ENCODE measurements at regions not wholly inside any gene's neighbourhood (a gene's known extent, or its start where the extent isn't known, plus 50 kb on each side); places are given as distances from the start of the nearest gene placed in this dataset.

DNA sequence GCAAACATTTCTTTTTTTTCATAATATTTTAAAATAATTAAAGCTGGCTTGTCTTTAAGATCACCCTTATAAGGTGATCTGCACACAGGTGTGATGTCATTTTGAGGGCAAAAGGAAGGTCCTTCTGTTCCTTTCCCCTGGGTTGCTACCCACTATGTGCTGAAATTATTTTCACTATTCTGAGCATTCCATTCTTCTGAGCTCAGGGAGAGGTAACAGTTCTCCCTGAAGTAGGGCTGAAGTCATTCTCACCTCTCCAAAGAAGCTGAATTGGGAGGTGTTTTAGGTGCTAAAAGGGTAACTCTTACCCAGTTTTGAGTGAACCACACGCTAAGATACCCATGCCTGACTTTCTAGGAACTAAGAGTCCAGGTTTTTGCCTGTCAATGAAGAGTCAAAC is 247.6 kb downstream of the SLC4A3 start:
- no peak for TF ChIP-seq POLR2A (IDR thresholded peaks at IDR 0.05)
- no peak for TF ChIP-seq EP300 (IDR thresholded peaks at IDR 0.05)
- TF ChIP-seq, protein P1, sequence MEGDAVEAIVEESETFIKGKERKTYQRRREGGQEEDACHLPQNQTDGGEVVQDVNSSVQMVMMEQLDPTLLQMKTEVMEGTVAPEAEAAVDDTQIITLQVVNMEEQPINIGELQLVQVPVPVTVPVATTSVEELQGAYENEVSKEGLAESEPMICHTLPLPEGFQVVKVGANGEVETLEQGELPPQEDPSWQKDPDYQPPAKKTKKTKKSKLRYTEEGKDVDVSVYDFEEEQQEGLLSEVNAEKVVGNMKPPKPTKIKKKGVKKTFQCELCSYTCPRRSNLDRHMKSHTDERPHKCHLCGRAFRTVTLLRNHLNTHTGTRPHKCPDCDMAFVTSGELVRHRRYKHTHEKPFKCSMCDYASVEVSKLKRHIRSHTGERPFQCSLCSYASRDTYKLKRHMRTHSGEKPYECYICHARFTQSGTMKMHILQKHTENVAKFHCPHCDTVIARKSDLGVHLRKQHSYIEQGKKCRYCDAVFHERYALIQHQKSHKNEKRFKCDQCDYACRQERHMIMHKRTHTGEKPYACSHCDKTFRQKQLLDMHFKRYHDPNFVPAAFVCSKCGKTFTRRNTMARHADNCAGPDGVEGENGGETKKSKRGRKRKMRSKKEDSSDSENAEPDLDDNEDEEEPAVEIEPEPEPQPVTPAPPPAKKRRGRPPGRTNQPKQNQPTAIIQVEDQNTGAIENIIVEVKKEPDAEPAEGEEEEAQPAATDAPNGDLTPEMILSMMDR (IDR thresholded peaks at IDR 0.05), result no peak
